LNCAP (cell line): ENCODE measurements at regions not wholly inside any gene's neighbourhood (a gene's known extent, or its start where the extent isn't known, plus 50 kb on each side); places are given as distances from the start of the nearest gene placed in this dataset.

Experiments used
- TF ChIP-seq, protein P1 (sequence below): fragments of 450-650 bp; IDR thresholded peaks from 2 replicates; pipeline ENCODE4 v1.5.1; 2017; ENCODE audit warnings: mild to moderate bottlenecking

DNA sequence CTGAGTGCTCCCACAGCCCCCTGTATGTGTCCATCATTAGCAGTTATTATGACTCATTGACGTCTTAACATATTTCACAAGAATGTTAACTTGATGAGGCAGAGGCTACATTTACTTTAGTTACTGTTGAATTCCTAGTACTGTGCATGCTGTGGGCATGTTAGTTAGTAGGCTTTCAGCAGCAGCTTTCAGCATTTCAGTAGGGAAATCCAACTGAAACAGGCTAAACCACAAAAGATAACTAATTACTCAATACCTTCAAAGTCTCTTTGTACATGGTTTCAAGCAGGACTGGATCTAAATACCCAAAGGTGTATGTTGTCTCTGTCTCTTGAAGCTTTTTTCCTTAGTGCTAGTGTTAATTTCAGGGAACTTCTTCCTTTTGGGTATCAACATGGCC lies 229.9 kb upstream of the SUCLG2 start:
- TF ChIP-seq, protein P1, sequence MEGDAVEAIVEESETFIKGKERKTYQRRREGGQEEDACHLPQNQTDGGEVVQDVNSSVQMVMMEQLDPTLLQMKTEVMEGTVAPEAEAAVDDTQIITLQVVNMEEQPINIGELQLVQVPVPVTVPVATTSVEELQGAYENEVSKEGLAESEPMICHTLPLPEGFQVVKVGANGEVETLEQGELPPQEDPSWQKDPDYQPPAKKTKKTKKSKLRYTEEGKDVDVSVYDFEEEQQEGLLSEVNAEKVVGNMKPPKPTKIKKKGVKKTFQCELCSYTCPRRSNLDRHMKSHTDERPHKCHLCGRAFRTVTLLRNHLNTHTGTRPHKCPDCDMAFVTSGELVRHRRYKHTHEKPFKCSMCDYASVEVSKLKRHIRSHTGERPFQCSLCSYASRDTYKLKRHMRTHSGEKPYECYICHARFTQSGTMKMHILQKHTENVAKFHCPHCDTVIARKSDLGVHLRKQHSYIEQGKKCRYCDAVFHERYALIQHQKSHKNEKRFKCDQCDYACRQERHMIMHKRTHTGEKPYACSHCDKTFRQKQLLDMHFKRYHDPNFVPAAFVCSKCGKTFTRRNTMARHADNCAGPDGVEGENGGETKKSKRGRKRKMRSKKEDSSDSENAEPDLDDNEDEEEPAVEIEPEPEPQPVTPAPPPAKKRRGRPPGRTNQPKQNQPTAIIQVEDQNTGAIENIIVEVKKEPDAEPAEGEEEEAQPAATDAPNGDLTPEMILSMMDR: no peak

DNA sequence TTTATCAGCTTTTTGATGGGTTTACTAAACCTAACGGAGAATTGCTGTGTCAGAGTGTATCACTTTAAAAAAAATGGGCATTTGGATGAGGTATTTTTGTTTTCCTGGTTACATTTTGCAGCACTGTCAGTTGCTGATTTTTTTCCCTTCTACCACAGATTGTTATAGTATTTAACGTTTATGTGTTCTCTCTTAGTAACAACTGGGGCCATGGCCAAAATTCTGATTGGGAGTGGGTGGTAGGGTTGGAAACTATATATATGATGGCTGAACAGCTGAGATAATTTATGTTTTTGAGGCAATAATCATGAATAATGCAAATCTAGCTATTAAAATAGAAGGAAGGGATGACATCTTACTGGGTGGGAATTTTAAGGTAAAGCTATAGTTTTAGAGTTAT lies 229.4 kb upstream of the SUCLG2 start:
- TF ChIP-seq, protein P1: no peak

DNA sequence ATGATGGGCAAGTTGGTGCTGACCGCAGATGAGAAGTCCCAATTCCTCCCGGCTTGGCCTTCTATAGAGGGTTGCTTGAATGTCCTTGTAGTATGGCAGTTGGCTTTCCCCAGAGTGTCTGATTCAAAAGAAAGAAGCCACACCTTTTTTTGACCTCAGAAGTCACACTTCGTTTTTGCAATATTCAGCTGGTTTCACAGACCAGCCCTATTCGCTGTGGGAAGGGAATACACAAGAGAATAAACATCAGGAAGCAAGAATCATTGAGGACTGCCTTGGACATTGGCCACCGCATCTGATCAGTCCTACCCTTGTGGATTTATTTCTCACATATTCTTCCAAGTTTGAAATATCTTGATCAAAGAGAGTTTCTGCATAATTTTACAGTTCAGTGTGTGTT lies 228.6 kb upstream of the SUCLG2 start:
- TF ChIP-seq, protein P1: no peak

DNA sequence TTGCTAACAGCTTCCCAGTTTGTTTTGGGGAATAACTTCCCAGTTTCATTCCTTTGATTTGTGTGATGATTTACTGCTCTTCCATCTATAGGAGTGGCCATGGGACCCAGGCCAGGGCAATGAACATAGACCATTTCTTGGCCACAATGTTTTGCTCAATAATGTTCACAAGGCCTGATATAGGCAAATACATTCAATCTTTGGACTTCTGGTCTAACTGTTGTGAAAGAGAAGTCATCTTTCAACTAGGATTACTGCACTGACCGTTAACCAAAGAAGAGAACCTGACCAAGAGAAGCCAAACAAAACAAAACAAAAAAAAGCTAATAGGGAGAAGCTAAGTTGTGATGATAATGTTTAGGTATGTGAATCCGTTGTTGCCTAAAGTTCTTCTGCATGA lies 221.8 kb upstream of the SUCLG2 start:
- TF ChIP-seq, protein P1: no peak

DNA sequence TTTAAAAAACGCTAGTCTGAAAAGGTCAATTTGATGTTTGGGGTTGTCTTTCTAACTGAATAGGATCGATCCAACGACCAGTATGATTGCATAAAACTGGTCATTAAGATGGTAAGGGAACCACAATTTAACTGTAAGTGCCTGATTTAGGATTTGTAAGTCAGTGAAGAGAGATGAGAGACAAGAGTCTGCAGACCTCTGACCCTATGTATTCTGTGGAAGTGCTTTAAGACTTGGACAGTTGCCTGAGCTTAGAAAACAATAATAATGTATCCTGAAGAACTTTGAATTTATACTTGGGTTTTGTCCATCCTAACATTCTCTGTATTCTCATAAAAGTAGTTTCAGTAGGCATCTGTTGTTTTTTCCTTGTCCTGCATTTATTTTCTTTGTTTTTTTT lies 221.4 kb upstream of the SUCLG2 start:
- TF ChIP-seq, protein P1: no peak

DNA sequence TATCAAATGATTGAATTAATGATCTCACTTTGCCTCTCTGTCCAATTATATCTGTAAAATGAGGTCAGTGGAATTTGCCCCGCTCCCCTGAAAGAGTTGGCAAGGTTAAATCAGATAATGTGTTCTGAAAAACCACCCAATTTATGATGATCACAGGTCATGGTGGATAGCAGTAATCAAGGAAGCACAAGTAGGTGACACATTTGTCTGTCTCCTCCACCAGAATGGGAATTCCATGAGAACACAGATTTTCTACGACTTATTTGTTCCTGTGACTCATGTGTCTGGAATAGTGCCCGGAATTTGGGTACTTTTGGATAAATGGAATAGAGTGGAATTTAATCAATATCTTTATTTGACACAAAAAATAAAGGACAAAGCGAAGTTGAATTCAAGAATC lies 220.9 kb upstream of the SUCLG2 start:
- TF ChIP-seq, protein P1: no peak

DNA sequence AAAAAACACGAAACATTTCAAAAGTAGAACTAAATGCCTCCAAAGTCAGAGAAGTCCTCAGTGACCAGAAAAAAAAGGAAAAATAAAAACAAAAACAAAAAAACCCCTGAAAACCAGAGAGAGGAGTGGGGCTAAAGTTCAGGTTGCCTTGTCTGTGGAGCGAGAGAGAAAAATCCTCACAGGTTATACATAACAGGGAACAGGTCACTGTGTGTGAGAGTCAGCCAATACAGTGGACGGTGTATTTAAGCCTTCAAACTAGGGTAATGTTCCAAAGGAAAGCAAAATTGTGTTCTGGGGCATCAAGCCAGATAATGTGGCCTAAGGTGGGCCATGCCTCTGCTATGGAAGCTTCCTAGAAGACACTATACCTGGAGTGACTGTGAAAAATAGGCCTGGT lies 216.1 kb upstream of the SUCLG2 start:
- TF ChIP-seq, protein P1: no peak

DNA sequence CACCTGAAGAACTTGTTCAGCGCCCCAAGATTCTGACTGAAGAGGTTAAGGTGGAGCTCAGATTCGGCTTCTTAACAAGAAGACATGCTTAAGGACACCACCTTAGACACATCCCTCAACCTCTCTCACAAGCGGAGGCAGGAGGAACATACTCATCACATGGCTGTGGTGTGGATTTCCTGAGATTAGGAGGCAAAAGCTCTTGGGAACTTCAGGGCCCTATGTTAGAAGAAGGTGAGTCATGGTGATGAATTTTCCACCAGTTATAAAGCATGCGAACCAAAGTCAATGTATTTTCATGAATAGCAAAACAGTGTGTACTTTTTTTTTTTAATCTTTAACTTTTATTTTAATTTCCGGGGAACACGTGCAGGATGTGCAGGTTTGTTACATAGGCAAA lies 212.2 kb upstream of the SUCLG2 start:
- TF ChIP-seq, protein P1: no peak
